PC-3 (cell line): ENCODE measurements at regions not wholly inside any gene's neighbourhood (a gene's known extent, or its start where the extent isn't known, plus 50 kb on each side); places are given as distances from the start of the nearest gene placed in this dataset.

Experiments
- ATAC-seq: fragments of 200-7000 bp; cut with Tn5 transposase; 2 replicates; pipeline ENCODE4 v1.9.1; 2020; ENCODE audit warnings: mild to moderate bottlenecking, moderate library complexity
- BruUV-seq: library from RNA; stranded (reverse); fragments of 400-500 nt; replicated peaks from 2 replicates; lab custom pipeline; 2021; lab: Mats Ljungman, UMichigan
- CTCF ChIA-PET: fragments of 300-600 bp; sonication (Branson Sonifier 250); formaldehyde crosslinking; loops from one replicate; lab custom pipeline; 2022; ENCODE audit warnings: antibody characterized with exemption; lab: Charles Lee
- POLR2A ChIA-PET: fragments of 300-600 bp; sonication (Branson Sonifier 250); formaldehyde crosslinking; loops from one replicate; lab custom pipeline; 2022; ENCODE audit warnings: antibody characterized with exemption; ENCODE audit not compliant: unreplicated experiment; lab: Charles Lee
- DNase-seq: peaks from one replicate; pipeline ENCODE4 v3.0.0-alpha.2; 2015
- H2AFZ ChIP-seq: fragments of 300-600 bp; sonication (generic); 2 replicates; pipeline ENCODE4 v1.6.0; 2016; ENCODE audit warnings: antibody characterized with exemption, low read length
- H3F3A ChIP-seq: fragments of 300-600 bp; sonication (generic); one replicate; pipeline ENCODE4 v1.6.0; 2017; ENCODE audit warnings: antibody characterized with exemption, low read length, control low read depth, mild to moderate bottlenecking; ENCODE audit not compliant: unreplicated experiment
- H3K27ac ChIP-seq: fragments of 300-600 bp; sonication (generic); 2 replicates; pipeline ENCODE4 v1.5.1; 2016; ENCODE audit warnings: mild to moderate bottlenecking, low read length
- H3K27me3 ChIP-seq: fragments of 300-600 bp; sonication (generic); 2 replicates; pipeline ENCODE4 v1.6.1; 2016; ENCODE audit warnings: low read length, mixed read lengths
- H3K36me3 ChIP-seq: fragments of 300-600 bp; sonication (generic); 2 replicates; pipeline ENCODE4 v1.6.1; 2016; ENCODE audit warnings: low read depth, mixed run types, low read length, mixed read lengths
- H3K4me1 ChIP-seq: fragments of 300-600 bp; sonication (generic); 2 replicates; pipeline ENCODE4 v1.5.1; 2016; ENCODE audit warnings: low read length; ENCODE audit not compliant: insufficient read depth
- H3K4me2 ChIP-seq: fragments of 300-600 bp; sonication (generic); 2 replicates; pipeline ENCODE4 v1.6.0; 2016; ENCODE audit warnings: low read length
- H3K4me3 ChIP-seq: fragments of 300-600 bp; sonication (generic); 2 replicates; pipeline ENCODE4 v1.5.1; 2016; ENCODE audit warnings: mild to moderate bottlenecking, low read length, mixed read lengths
- H3K79me2 ChIP-seq: fragments of 300-600 bp; sonication (generic); 2 replicates; pipeline ENCODE4 v1.6.1; 2017; ENCODE audit warnings: low read length, mixed read lengths
- H3K9ac ChIP-seq: fragments of 300-600 bp; sonication (generic); 2 replicates; pipeline ENCODE4 v1.6.0; 2016; ENCODE audit warnings: mild to moderate bottlenecking, low read length
- H3K9me2 ChIP-seq: fragments of 300-600 bp; sonication (generic); replicated peaks from 2 replicates; pipeline ENCODE4 v1.6.1; 2016; ENCODE audit warnings: mixed run types, low read length, mixed read lengths
- H3K9me3 ChIP-seq: fragments of 300-600 bp; sonication (generic); 2 replicates; pipeline ENCODE4 v1.6.1; 2016; ENCODE audit warnings: low read length, mixed read lengths
- H4K20me1 ChIP-seq: fragments of 300-600 bp; sonication (generic); 2 replicates; pipeline ENCODE4 v1.6.1; 2016; ENCODE audit warnings: low read length, mixed read lengths
- CTCF ChIP-seq: fragments of 300-600 bp; sonication (generic); conservative IDR thresholded peaks from 2 replicates; pipeline ENCODE4 v1.5.1; 2017; ENCODE audit warnings: antibody characterized with exemption, low read depth, mild to moderate bottlenecking, low read length
- EZH2 ChIP-seq: fragments of 300-600 bp; sonication (generic); IDR thresholded peaks from one replicate; pipeline ENCODE4 v1.6.1; 2017; ENCODE audit warnings: antibody characterized with exemption, mild to moderate bottlenecking, low read length; ENCODE audit not compliant: unreplicated experiment
- EZH2phosphoT487 ChIP-seq: fragments of 300-600 bp; sonication (generic); IDR thresholded peaks from 2 replicates; pipeline ENCODE4 v1.6.1; 2018; ENCODE audit warnings: mild to moderate bottlenecking, antibody characterized with exemption, low read length, borderline replicate concordance
- intact Hi-C: fragments of 100-400 bp; cut with micrococcal nuclease; formaldehyde crosslinking; loops from 2 replicates; pipeline ENCODE4 v1.9.0; 2023

GRCh38 chr10:8336629-8337331, 282.3 kb downstream of the GATA3 start:
- CTCF ChIA-PET: no interaction called here
- Histone ChIP-seq H3K27me3 (peaks cover 6% of the 10 kb centered on the region; the same call in 1 of the 2 replicates), H3K9me2 (no peaks in the 10 kb centered on the region), H3K4me3 (no peak overlapping the region), H3K4me1 (no peaks in the 10 kb centered on the region), H3K9ac (no peak overlapping the region), H3K36me3 (no peaks in the 10 kb centered on the region), H3K4me2 (no peak overlapping the region), H3K79me2 (no peaks in the 10 kb centered on the region), H2AFZ (no peak overlapping the region; the same call in 1 of the 2 replicates), H3K9me3 (no peaks in the 10 kb centered on the region), H3K27ac (no peak overlapping the region), H3F3A (no peaks in the 10 kb centered on the region), H4K20me1 (no peaks in the 10 kb centered on the region)
- ATAC-seq (no peak), DNase-seq (no peak)
- intact Hi-C loops: loop anchor here (10.0 kb wide), 1 partner anchor 138 kb away; no protein-coding TSS in a partner anchor
- no TSS peak for BruUV-seq
- TF ChIP-seq EZH2phosphoT487: no peak
- no peak for TF ChIP-seq CTCF
- TF ChIP-seq EZH2: no peak
- POLR2A ChIA-PET: no interaction called here

GRCh38 chr10:8337332-8337651, 282.8 kb downstream of the GATA3 start:
- Histone ChIP-seq H3K4me3 (no peak overlapping the region), H3K36me3 (no peaks in the 10 kb centered on the region), H3K4me2 (no peak overlapping the region), H3K9me2 (no peaks in the 10 kb centered on the region), H3K9me3 (no peaks in the 10 kb centered on the region), H3F3A (no peaks in the 10 kb centered on the region), H3K27me3 (peaks cover 6% of the 10 kb centered on the region; the same call in 1 of the 2 replicates), H3K4me1 (no peaks in the 10 kb centered on the region), H4K20me1 (no peaks in the 10 kb centered on the region), H3K9ac (no peak overlapping the region), H3K27ac (no peak overlapping the region), H2AFZ (no peak overlapping the region; the same call in 1 of the 2 replicates), H3K79me2 (no peaks in the 10 kb centered on the region)
- POLR2A ChIA-PET: no interaction called here
- BruUV-seq: no TSS peak
- intact Hi-C loops: loop anchor here (10.0 kb wide), 1 partner anchor 138 kb away; no protein-coding TSS in a partner anchor
- no peak for DNase-seq
- no peak for ATAC-seq
- TF ChIP-seq EZH2: no peak
- TF ChIP-seq EZH2phosphoT487: no peak
- CTCF ChIA-PET: no interaction called here

GRCh38 chr10:8338177-8338766, 283.8 kb downstream of the GATA3 start:
- ATAC-seq: no peak
- POLR2A ChIA-PET: no interaction called here
- Histone ChIP-seq H3K4me3 (no peak overlapping the region), H3K9ac (no peak overlapping the region), H3K4me1 (no peaks in the 10 kb centered on the region), H3K27me3 (peaks cover 6% of the 10 kb centered on the region; the same call in 1 of the 2 replicates), H3F3A (no peaks in the 10 kb centered on the region), H3K36me3 (no peaks in the 10 kb centered on the region), H3K4me2 (no peak overlapping the region), H4K20me1 (no peaks in the 10 kb centered on the region), H2AFZ (no peak overlapping the region), H3K9me2 (no peaks in the 10 kb centered on the region), H3K9me3 (no peaks in the 10 kb centered on the region), H3K79me2 (no peaks in the 10 kb centered on the region), H3K27ac (no peak overlapping the region)
- CTCF ChIA-PET: no interaction called here
- no peak for TF ChIP-seq CTCF
- no peak for TF ChIP-seq EZH2phosphoT487
- TF ChIP-seq EZH2: no peak
- no peak for DNase-seq
- no TSS peak for BruUV-seq
- intact Hi-C loops: loop anchor here (10.0 kb wide), 1 partner anchor 137 kb away; no protein-coding TSS in a partner anchor
